ENCODE measurements at regions not wholly inside any gene's neighbourhood (a gene's known extent, or its start where the extent isn't known, plus 50 kb on each side); places are given as distances from the start of the nearest gene placed in this dataset.

DNA sequence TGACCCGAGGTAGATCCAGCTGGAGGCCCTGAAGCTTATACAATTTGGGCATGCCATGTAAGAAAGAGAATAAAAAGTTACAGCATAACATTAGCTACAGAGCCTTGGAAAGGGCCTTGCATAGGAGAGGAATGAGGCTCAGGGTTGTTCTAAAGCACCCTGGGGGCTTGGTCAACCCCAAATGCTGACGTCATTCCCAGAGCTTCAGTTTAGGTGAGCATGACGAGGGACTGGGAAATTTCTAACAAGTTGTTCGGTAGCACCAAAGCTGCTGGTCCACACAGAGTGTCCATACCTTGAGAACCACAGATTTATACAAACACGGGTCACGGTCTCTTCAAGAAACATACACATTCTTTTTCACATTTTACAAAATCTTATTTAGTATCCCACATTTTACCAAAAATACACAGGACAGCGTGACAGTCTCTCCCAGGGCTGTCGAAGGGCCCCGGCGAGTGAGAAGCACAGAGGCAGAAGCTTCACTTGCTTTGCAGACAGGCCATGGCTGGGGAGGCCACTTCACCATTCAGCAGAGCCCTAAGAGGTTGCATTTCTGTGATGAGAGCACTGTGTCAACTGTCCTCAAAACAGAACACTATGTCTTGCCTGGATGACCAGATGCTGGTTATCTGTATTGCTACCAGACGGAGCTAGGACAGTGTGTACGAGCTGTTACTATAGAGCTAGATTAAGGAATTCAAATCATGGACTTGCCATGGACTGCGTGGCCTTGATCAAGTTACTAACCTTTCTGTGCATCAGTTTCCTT is 68.2 kb upstream of the ARRDC4 start:
- DNase-seq = no peak
- no peak for TF ChIP-seq CTCF (IDR thresholded peaks at IDR 0.05; ENCODE audit: low read depth, low read length, missing control alignments)
- no peak overlapping the region for H3K4me3 ChIP-seq (ENCODE audit: low read depth, low read length)
- no peaks in the 10 kb centered on the region for H3K27me3 ChIP-seq (replicated peaks)
- in situ Hi-C loops (cut with HindIII; ENCODE audit: low pct_ligation_motif_present, low sequenced_read_pairs) = no loop called here
- H3K36me3 ChIP-seq (replicated peaks) = no peaks in the 10 kb centered on the region
- H3K27ac ChIP-seq = no peak overlapping the region

- no peaks in the 10 kb centered on the region for H3K36me3 ChIP-seq (replicated peaks)
- in situ Hi-C loops (cut with HindIII; ENCODE audit: low pct_ligation_motif_present, low sequenced_read_pairs) = no loop called here
- no peak overlapping the region for H3K27ac ChIP-seq
- no peak for TF ChIP-seq CTCF (IDR thresholded peaks at IDR 0.05; ENCODE audit: low read depth, low read length, missing control alignments)
- H3K27me3 ChIP-seq (replicated peaks) = no peaks in the 10 kb centered on the region
- DNase-seq = no peak
- no peak overlapping the region for H3K4me3 ChIP-seq (ENCODE audit: low read depth, low read length)
Measured at GRCh38 chr15:97893967-97894366, 66.5 kb upstream of the ARRDC4 start.

DNA sequence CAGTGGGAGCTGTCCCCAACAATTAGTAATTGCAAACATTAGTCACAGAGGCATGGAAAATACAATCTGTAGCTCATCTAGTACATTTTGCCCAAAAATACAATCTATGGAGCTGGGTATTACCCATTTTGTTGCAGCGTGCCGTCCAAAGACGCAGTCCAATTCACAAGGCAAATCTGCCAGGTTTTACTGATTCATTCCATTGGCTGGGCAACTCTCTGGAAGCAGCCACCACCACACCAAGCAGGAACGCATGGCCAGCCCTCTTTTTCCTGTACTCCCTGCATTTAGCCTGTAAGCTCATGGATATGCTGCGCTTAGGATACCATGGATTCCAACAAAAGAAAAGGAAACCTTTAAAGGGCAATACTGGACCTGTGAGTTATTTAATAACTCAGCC is 60.5 kb upstream of the ARRDC4 start:
- in situ Hi-C loops (cut with HindIII; ENCODE audit: low pct_ligation_motif_present, low sequenced_read_pairs) = no loop called here
- no peak for DNase-seq
- Histone ChIP-seq H3K27me3 (replicated peaks) (no peaks in the 10 kb centered on the region), H3K4me3 (ENCODE audit: low read depth, low read length) (no peak overlapping the region), H3K27ac (no peak overlapping the region), H3K36me3 (replicated peaks) (no peaks in the 10 kb centered on the region)
- no peak for TF ChIP-seq CTCF (IDR thresholded peaks at IDR 0.05; ENCODE audit: low read depth, low read length, missing control alignments)

DNA sequence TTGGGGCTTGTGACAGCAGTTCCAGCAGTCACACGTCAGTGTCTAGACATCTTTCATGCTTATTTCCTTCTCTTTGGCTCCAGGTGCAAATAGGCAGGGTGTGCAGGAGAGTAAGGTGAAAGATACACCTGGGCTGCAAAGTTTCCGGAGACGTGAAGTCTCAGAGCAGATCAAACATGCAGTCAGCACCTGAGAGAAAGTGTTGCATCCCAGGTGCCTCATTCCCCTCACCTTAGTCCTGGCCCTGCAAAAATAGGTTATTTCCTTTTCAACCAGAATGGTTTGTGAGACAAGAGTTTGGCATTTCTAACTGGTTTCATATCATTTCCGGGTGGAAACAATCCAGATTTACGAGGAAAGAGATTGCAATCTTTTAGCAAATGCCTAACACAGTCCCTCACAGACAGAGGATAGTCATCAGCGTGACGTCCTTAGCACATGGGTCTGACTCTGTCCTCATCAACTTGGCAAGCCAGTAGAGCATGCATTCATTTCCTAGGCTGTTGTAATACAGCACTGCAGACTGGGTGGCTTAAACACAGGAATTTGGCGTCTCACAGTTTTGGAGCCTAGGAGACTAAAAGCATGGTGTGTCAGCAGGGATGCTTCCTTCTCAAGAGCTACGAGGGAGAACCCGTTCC is 58.2 kb upstream of the ARRDC4 start:
- in situ Hi-C loops (cut with HindIII; ENCODE audit: low pct_ligation_motif_present, low sequenced_read_pairs) = no loop called here
- H3K4me3 ChIP-seq (ENCODE audit: low read depth, low read length) = no peak overlapping the region

GRCh38 chr15:97903560-97903959 is 56.9 kb upstream of the ARRDC4 start:
- in situ Hi-C loops (cut with HindIII; ENCODE audit: low pct_ligation_motif_present, low sequenced_read_pairs) = no loop called here
- no peaks in the 10 kb centered on the region for H3K36me3 ChIP-seq (replicated peaks)
- no peak overlapping the region for H3K27ac ChIP-seq
- H3K27me3 ChIP-seq (replicated peaks) = no peaks in the 10 kb centered on the region
- TF ChIP-seq CTCF (IDR thresholded peaks at IDR 0.05; ENCODE audit: low read depth, low read length, missing control alignments) = no peak
- DNase-seq = no peak
- H3K4me3 ChIP-seq (ENCODE audit: low read depth, low read length) = no peak overlapping the region

More for the DNA sequence above, 58.2 kb upstream of the ARRDC4 start:
- H3K27ac ChIP-seq = no peak overlapping the region
- TF ChIP-seq CTCF (IDR thresholded peaks at IDR 0.05; ENCODE audit: low read depth, low read length, missing control alignments) = no peak
- no peak for DNase-seq
- no peaks in the 10 kb centered on the region for H3K27me3 ChIP-seq (replicated peaks)
- H3K36me3 ChIP-seq (replicated peaks) = no peaks in the 10 kb centered on the region

Measured in brain microvascular endothelial cell (primary cell).